SK-N-DZ (cell line): ENCODE measurements at regions not wholly inside any gene's neighbourhood (a gene's known extent, or its start where the extent isn't known, plus 50 kb on each side); places are given as distances from the start of the nearest gene placed in this dataset.

Source experiments
- DNase-seq: peaks from one replicate; pipeline ENCODE4 v3.0.0-alpha.2; 2015; ENCODE audit warnings: low spot score

DNA sequence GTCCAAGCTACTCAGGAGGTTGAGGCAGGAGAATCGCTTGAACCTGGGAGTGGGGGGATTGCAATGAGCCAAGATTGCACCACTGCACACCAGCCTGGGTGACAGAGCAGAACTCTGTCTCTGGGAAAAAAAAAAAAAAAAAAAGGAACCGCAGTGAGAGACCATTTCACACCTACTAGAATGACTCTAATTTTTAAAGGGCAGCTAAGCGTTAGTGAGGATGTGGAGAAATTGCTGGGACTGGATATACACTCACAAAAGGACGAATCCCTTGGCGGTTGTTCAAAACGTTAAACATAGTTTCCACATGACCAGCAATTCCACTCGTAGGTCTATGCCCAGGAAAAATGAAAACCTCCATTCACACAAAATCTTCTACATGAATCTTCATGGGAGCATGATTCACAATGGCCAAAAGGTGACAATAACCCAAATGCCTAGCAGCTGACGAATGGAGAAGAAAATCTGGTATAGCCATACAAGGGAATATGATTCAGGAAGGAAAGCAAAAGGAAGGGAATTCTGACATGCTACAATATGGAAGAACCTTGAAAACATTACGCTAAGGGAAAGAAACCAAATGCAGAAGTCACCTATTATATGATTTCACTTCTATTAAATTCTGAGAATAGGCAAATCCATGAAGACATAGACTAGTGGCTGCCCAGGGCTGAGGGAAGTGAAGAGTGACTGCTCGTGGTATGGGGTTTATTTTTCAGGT, 127.0 kb downstream of the CHSY1 start:
- DNase-seq, result no peak

DNA sequence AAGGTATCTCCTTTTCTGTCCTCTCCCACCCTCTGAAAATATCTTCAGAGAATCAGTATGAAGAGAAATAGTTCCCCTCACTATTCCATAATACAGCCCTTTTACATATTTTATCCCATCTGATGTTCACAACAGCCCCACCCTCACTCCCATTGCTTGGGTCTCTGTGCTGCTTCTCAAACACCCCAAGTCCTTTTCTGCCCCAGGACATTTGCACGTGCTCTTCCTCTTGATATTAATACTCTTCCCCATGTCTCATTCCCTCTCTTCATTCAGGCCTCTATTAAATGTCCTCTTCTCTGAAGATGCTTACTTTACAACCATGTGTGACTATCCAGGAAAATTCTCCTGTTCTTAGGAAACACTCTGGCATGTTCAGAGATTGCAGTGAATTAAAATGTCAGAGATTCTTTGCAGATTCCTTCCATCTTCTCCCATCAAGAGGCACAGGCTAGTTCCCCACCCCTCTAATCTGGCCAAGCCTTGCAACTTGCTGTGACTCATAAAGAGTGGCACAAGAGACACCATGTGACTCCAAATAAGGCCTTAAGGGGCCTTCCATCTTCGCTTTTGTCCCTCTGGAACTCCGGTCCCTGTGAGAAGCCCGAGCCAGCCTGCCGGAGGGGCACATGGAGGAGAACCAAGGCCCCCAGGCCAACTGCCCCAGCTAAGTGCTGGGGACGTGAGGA, 128.5 kb downstream of the CHSY1 start:
- DNase-seq, result no peak

- no peak for DNase-seq
Observed at GRCh38 chr15:101122806-101123205, 129.0 kb downstream of the CHSY1 start.

DNA sequence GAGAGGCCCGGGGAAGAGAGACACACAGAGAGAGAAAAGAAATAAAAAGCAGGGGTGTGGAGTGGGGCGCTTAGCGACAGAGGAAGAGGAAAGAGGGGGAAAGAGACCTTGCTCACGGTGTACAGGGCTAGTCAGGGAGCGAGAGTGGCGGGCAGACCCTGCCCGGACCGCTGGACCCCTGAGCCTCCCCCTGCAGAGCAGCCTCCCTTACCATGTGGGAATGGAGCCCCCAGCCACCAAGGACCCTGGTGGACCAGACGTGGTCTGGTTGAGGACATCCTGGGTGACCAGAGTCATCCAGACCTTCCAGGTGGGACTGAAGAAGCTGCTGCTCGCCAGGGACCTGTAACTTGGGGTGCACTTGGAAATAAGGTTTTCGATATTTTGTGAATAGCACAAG, 129.6 kb downstream of the CHSY1 start:
- no peak for DNase-seq

DNA sequence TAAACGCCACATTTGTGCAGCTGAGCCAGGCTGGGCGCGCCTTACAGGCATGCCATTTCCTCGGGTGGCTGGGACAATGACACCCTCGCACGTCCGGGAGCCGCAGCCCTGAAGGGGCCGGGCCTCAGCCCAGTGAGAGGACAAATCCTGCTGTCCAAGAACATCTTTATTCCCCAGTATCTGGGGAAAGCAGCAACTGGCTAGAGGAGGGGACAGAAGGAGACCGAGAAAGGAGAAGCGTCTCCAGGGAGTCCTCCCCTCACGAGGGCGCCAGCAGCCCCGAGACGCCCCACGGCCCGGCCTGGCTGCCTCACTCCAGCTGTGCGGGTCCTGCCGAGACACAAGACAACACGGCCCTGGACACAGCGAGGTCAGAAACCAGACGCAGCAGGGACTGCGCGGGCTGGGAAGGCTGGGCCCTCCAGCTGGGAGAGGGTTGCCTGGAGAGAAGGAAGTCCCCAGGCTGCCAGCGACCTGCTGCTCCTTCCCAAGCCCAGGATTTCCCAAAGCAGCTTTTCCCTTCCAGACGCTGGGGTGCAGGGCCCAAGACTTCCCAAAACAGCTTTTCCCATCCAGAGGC, 130.2 kb downstream of the CHSY1 start:
- DNase-seq, result peak; percentile 79

- no peak for DNase-seq
Observed at GRCh38 chr15:101120987-101121386, 130.9 kb downstream of the CHSY1 start.

- no peak for DNase-seq
Observed at GRCh38 chr15:101120473-101120872, 131.4 kb downstream of the CHSY1 start.
